HAP-1 (cell line): ENCODE measurements at regions not wholly inside any gene's neighbourhood (a gene's known extent, or its start where the extent isn't known, plus 50 kb on each side); places are given as distances from the start of the nearest gene placed in this dataset.
"Not testable (repeated sequence)": the region's sequence is repeated elsewhere in the genome, so short reads cannot be mapped to it uniquely, and the experiment has no call there.

ENCODE experiments used
- DNase-seq, 2 experiments: peaks; one replicate each; pipeline ENCODE4 v3.0.0-alpha.2; 2016 to 2020; ENCODE audit warnings: low spot score in 2 of 2
- H3K27me3 ChIP-seq: fragments of 250-450 bp; sonication (Bioruptor Pico); 2 replicates; pipeline ENCODE4 v1.5.1; 2020; ENCODE audit warnings: low read depth, mild to moderate bottlenecking, moderate library complexity
- H3K36me3 ChIP-seq: fragments of 250-450 bp; sonication (Bioruptor Pico); replicated peaks from 2 replicates; pipeline ENCODE4 v1.5.1; 2020; ENCODE audit warnings: mild to moderate bottlenecking
- H3K4me1 ChIP-seq: fragments of 250-450 bp; sonication (Bioruptor Pico); 2 replicates; pipeline ENCODE4 v1.5.1; 2020; ENCODE audit warnings: mild to moderate bottlenecking
- H3K4me3 ChIP-seq: fragments of 250-450 bp; sonication (Bioruptor Pico); 2 replicates; pipeline ENCODE4 v1.5.1; 2020; ENCODE audit warnings: mild to moderate bottlenecking, moderate library complexity
- H3K9me3 ChIP-seq: fragments of 250-450 bp; sonication (Bioruptor Pico); 2 replicates; pipeline ENCODE4 v1.5.1; 2020; ENCODE audit warnings: mild to moderate bottlenecking, moderate library complexity
- in situ Hi-C: fragments of 300-500 bp; cut with MboI; formaldehyde crosslinking; loops from 3 replicates; pipeline ENCODE4 v1.14.3; 2020; ENCODE audit warnings: low sequenced_read_pairs, inconsistent platforms, mixed read lengths

DNA sequence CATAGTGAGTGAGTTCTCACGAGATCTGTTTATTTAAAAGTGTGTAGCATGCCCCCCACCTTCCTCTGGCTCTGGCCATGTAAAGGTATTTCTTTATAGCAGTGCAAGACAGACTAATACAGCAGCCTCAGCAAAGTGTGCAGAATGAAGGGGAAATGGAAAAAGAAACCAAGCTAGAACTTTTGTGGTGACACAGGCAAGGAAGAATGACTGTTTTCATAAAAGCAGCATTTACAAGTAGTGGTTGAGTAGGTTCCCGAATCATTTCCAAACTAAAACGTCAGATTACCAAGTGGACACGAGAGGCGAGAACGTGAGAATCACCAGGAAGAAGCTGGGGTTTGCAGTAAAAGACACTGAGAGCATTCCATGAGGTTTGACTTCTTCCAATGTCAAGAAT, 100.2 kb upstream of the AKAP13 start:
- peaks cover 9% of the 10 kb centered on the region for H3K27me3 ChIP-seq
- no peak overlapping the region for H3K4me3 ChIP-seq
- in situ Hi-C loops: no loop called here
- H3K36me3 ChIP-seq: no peaks in the 10 kb centered on the region
- peak in 1 of 2 experiments; percentile 3 for DNase-seq
- no peaks in the 10 kb centered on the region for H3K4me1 ChIP-seq
- peaks cover 5% of the 10 kb centered on the region for H3K9me3 ChIP-seq

DNA sequence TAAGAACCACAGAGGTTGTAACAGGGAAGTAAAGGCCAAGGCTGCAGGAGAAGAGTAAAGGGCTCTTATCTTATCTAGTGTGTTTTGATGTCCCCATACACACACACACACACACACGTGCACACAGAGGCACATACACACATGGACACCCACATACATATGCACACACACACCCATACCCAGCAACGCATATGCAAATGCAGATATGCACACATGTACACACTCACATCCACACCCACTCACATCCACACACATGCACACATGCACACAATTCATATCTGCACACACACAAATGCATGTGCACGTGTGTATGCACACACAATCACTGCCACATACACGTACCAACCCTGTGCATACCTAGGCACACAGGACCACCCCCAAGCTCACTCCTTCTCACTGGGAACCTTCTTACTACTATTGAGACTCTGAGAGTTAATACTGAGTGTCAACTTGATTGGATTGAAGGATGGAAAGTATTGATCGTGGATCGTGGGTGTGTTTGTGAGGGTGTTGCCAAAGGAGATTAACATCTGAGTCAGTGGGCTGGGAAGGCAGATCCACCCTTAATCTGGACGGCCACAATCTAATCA, 99.0 kb upstream of the AKAP13 start:
- H3K9me3 ChIP-seq: peaks cover 5% of the 10 kb centered on the region
- H3K36me3 ChIP-seq: no peaks in the 10 kb centered on the region
- in situ Hi-C loops: no loop called here
- H3K4me1 ChIP-seq: no peaks in the 10 kb centered on the region
- no peak overlapping the region for H3K4me3 ChIP-seq
- no peak for DNase-seq
- peaks cover 9% of the 10 kb centered on the region for H3K27me3 ChIP-seq

DNA sequence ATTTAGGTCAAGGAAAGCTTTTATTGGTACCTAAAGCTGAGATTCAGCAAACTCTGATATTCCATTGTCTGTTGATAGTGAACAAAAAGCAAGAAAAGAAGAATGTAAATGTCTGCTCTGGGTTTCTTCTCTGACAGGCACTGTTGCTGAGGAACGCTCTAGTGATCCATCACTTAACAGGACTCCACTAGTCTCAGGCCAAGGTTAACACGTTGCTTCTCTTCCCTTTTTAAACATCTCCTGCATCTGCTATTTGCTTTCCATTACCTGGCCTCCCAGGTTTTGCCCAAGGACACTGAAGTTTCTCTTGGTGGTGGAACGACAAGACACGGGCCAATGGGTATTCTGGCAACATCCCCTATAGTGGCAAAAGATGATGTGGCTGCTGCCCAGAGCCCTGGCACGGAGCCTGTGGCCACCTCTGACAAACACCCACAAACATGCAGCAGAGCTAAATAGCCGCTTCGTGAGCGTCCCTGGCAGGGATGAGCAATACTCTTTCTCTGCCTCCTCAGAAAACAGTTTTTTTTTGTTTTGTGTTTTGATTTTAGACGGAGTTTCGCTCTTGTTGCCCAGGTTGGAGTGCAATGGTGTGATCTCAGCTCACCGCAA, 97.8 kb upstream of the AKAP13 start:
- Histone ChIP-seq H3K9me3 (peaks cover 2% of the 10 kb centered on the region), H3K27me3 (peaks cover 16% of the 10 kb centered on the region), H3K4me3 (no peak overlapping the region), H3K4me1 (no peaks in the 10 kb centered on the region), H3K36me3 (no peaks in the 10 kb centered on the region)
- DNase-seq: no peak
- in situ Hi-C loops: no loop called here

DNA sequence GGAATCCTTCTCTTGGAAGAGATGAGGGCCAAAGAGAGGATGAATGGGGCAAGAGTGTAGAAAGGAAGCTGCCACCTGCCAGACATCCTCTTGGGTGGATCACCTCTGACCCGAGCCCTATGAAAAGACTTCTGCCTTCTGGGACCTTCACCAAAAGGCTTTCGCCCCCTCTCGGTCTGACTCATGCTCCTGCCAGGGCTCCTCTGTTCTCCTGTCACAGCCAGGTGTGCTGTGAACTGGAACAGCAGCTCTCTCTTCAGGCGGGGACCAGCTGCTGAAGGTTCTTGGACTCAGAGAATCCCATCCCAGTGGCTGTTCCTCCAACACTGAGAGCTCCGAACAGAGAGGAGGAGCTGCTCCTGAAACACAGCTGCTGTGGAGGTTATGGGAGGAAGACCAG, 96.6 kb upstream of the AKAP13 start:
- H3K36me3 ChIP-seq, in situ Hi-C loops, H3K4me3 ChIP-seq, H3K9me3 ChIP-seq, H3K4me1 ChIP-seq, DNase-seq: not testable (repeated sequence)
- peaks cover 23% of the 10 kb centered on the region for H3K27me3 ChIP-seq

DNA sequence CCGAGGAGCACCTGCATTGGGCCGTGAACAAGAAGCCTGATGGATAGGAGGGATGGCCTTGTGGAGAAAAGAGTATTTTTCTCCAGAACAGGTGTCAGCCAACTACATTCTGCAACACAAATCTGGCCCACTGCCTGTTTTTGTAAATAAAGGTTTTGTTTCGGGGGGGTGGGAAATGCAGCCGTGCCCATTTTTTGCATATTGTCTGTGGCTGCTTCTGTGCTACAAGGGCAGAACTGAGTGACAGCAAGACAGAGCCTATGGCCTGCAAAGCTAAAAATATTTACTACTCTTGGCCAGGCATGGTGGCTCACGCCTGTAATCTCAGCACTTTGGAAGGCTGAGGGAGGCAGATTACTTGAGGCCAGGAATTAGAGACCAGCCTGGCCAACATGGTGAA, 95.9 kb upstream of the AKAP13 start:
- in situ Hi-C loops: no loop called here
- Histone ChIP-seq H3K36me3 (no peaks in the 10 kb centered on the region), H3K27me3 (peaks cover 28% of the 10 kb centered on the region), H3K4me3 (no peak overlapping the region), H3K9me3 (peaks cover 2% of the 10 kb centered on the region), H3K4me1 (no peaks in the 10 kb centered on the region)
- no peak for DNase-seq

DNA sequence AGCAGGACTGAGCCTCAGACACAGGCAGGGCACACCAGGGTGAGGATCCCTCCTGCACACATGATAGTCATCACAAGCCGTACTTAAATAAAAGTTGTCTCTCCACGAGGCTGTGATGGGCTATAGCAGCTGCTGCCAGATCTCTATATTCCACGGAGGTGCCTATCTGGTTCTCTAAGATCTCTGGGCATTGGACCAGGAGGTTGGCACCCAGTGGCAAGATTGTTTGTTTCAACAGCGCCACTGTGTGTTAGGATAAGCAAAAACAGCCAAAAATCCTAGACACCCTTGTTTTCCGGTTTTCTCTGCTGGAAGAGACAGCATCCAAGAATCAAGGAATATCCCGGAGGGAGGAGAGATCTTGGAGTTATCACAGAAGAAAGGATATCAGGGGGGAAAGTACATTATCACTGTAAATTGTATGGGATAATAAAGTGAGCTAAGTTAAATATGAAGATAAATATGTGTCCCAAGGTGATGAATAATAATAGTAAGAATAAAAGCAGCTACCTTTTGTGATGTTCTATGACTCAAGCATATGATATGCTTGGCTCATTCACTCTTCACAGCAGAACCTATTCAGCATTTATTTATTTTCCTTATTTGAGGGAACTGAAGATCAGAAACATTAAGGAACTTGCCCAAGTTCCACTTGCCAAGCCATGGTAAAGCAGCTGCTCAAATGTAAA, 90.6 kb upstream of the AKAP13 start:
- no peaks in the 10 kb centered on the region for H3K36me3 ChIP-seq
- no peaks in the 10 kb centered on the region for H3K9me3 ChIP-seq
- in situ Hi-C loops: loop anchor here (10.0 kb wide), 1 partner anchor 195 kb away; no protein-coding TSS in a partner anchor
- H3K4me1 ChIP-seq: no peaks in the 10 kb centered on the region
- peak in 1 of 2 experiments; percentile 53 for DNase-seq
- H3K4me3 ChIP-seq: no peak overlapping the region
- H3K27me3 ChIP-seq: peaks cover 23% of the 10 kb centered on the region

DNA sequence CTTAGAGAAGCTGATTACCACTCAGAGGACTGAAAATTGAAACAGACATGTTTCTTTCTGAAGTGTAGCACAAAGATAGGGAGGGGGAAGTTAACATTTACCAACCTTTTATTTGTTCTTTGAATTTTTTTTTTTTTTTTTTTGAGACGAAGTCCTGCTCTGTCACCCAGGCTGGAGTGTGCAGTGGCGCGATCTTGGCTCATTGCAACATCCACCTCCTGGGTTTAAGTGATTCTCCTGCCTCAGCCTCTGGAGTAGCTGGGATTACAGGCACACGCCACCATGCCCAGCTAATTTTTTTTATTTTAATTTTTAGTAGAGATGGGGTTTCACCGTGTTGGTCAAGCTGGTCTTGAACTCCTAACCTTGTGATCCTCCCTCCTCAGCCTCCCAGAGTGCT, 87.8 kb upstream of the AKAP13 start:
- in situ Hi-C loops: loop anchor here (10.0 kb wide), 1 partner anchor 192 kb away; no protein-coding TSS in a partner anchor
- not testable (repeated sequence) for H3K9me3 ChIP-seq, H3K4me3 ChIP-seq, H3K4me1 ChIP-seq, H3K36me3 ChIP-seq, DNase-seq
- peaks cover 16% of the 10 kb centered on the region for H3K27me3 ChIP-seq

DNA sequence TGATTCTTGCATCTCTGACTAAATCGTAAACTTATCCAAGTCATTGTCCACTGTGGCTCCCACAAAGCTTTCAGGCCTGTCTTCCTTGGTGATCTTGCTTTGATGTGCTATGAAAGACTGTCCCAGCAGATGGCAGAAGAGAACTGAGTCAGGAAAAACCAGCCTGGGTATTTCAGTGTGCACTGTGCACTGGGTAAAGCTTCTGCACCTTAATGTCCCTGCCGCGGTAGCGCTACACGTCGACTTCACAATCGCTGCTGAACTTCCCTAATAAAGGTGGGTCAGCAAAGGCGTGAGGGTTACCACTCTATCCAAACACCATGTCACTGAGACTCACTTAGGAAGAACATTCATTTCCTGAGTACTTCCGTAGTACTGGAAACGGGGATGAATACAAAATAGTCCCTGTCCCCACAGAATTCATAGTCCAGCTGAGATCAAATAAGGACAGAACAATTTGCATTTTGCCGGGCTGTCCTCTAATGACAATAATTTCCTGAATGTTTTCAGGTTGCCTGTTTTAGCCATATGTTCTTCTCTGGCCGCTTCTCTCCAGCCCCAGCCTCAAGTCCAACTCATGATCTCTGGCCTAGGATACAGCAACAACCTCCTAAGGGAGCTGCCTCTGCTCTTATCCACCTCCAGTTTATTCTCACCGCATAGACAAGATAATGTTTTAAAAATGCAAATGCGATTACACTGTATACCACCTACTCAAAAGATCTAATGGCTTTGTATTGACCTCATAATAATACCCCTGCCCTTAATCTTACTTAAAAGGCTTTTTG, 83.6 kb upstream of the AKAP13 start:
- in situ Hi-C loops: loop anchor here (5.0 to 10.0 kb wide), 2 partner anchors 188 to 540 kb away; no protein-coding TSS in a partner anchor
- peak; percentile 90 to 96 for DNase-seq
- H3K4me1 ChIP-seq: peaks cover 4% of the 10 kb centered on the region; the same call in 1 of the 2 replicates
- no peaks in the 10 kb centered on the region for H3K27me3 ChIP-seq
- no peaks in the 10 kb centered on the region for H3K9me3 ChIP-seq
- H3K36me3 ChIP-seq: no peaks in the 10 kb centered on the region
- no peak overlapping the region for H3K4me3 ChIP-seq

DNA sequence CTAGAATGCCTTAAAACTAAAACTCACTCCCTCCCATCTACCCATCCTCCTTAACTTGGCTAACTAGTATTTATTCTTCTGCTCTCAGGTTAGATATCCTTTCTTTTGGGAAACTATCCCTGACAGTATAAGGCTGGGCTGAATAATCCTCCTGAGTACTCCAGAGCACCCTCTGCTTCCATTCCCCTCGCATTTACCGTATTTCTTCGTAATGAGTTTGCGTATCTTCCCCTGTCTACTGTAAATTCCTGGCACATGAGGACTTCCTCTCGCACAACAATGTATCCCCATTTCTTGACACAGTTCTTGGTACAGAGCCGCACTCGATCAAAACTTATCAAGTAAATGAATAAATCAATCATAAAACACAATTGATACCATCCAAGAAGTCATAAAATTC, 82.9 kb upstream of the AKAP13 start:
- DNase-seq: no peak
- in situ Hi-C loops: loop anchor here (5.0 to 10.0 kb wide), 2 partner anchors 187 to 540 kb away; no protein-coding TSS in a partner anchor
- peaks cover 4% of the 10 kb centered on the region; the same call in 1 of the 2 replicates for H3K4me1 ChIP-seq
- no peaks in the 10 kb centered on the region for H3K36me3 ChIP-seq
- H3K9me3 ChIP-seq: no peaks in the 10 kb centered on the region
- no peaks in the 10 kb centered on the region for H3K27me3 ChIP-seq
- no peak overlapping the region for H3K4me3 ChIP-seq

DNA sequence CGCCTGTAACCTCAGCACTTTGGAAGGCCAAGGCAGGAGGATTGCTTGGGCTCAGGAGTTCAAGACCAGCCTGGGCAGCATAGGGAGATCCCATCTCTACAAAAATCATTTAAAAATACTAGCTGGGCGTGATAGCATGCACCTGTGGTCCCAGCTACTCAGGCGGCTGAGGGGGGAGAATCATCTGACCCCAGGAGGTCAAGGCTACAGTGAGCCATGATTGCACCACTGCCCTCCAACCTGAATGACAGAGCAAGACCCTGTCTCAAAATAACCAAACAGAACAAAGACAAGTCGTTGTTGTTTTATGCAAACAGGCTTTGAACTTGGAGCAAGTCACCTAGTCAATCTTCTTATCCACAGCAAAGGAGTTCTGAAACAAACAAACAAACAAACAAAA, 82.0 kb upstream of the AKAP13 start:
- H3K36me3 ChIP-seq: no peaks in the 10 kb centered on the region
- no peaks in the 10 kb centered on the region for H3K9me3 ChIP-seq
- H3K4me3 ChIP-seq: no peak overlapping the region
- H3K4me1 ChIP-seq: peaks cover 4% of the 10 kb centered on the region; the same call in 1 of the 2 replicates
- no peak for DNase-seq
- in situ Hi-C loops: loop anchor here (5.0 to 10.0 kb wide), 2 partner anchors 186 to 539 kb away; no protein-coding TSS in a partner anchor
- H3K27me3 ChIP-seq: no peaks in the 10 kb centered on the region

DNA sequence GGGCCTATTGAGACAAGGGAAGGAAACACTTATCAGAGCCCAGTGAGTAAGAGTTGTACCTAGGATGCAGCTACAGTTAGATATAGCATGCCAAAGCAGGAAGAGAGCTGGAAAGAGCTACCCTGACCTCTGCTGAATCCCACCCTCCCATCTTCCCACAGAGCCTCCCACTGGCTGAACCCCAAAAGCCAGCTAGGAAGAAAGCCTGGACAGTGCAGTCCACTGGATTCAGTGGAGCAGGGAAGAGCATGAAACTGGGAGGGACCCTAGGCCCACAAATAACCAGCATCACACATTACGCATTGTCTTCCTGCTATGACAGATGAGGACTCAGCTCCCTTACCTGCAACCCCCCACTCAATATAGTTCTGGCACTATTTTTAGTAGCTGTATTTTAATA, 81.5 kb upstream of the AKAP13 start:
- Histone ChIP-seq H3K4me1 (peaks cover 4% of the 10 kb centered on the region; the same call in 1 of the 2 replicates), H3K4me3 (no peak overlapping the region), H3K9me3 (no peaks in the 10 kb centered on the region), H3K27me3 (no peaks in the 10 kb centered on the region), H3K36me3 (no peaks in the 10 kb centered on the region)
- in situ Hi-C loops: loop anchor here (5.0 to 10.0 kb wide), 2 partner anchors 186 to 538 kb away; no protein-coding TSS in a partner anchor
- no peak for DNase-seq

DNA sequence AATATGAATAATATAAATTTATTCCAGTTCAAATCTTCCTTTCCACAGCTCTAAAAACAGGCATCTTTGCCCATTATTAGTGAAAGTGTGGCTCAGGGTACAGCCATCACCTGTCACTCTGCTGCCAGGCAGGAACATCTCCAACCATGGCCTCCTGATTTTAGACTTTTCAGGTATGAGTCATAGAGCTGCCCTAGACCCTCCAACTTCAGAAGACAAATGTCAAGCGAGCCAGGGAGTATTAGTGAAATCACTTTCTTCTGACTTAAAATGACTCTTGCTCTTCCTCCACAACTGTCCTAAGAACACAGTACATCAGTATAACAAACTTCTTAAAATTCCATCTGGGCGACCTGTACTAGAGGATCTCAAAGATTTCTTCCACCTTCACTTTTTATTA, 78.1 kb upstream of the AKAP13 start:
- DNase-seq: no peak
- no peaks in the 10 kb centered on the region for H3K9me3 ChIP-seq
- H3K4me3 ChIP-seq: no peak overlapping the region
- in situ Hi-C loops: no loop called here
- H3K27me3 ChIP-seq: no peaks in the 10 kb centered on the region
- H3K36me3 ChIP-seq: no peaks in the 10 kb centered on the region
- peaks cover 2% of the 10 kb centered on the region; the same call in 1 of the 2 replicates for H3K4me1 ChIP-seq

DNA sequence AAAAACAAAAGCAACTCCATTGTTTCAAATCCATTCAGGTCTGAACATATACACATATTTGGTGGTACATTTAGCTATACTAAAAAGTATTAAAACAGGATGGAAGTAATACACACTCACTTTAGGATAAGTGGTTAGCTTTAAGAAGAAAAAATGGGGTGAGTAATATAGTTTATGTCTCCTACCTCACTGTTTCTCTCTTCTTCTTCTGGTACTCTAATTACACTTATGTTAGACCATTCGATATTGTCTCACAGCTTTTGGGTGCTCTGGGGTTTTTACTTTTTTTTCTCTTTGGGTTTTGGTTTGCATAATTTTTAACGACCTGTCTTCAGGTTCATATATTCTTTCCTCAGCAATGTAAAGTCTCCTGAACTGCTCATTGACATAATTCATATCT, 75.4 kb upstream of the AKAP13 start:
- no peaks in the 10 kb centered on the region for H3K36me3 ChIP-seq
- H3K4me3 ChIP-seq: no peak overlapping the region
- H3K9me3 ChIP-seq: no peaks in the 10 kb centered on the region
- peaks cover 4% of the 10 kb centered on the region for H3K27me3 ChIP-seq
- H3K4me1 ChIP-seq: no peaks in the 10 kb centered on the region
- no peak for DNase-seq
- in situ Hi-C loops: no loop called here
